KMS-11 (cell line): ENCODE measurements at regions not wholly inside any gene's neighbourhood (a gene's known extent, or its start where the extent isn't known, plus 50 kb on each side); places are given as distances from the start of the nearest gene placed in this dataset.
"Not testable (repeated sequence)": the region's sequence is repeated elsewhere in the genome, so short reads cannot be mapped to it uniquely, and the experiment has no call there.

Experiments
- H2AFZ ChIP-seq: fragments of 200-600 bp; sonication (generic); 2 replicates; pipeline ENCODE4 v1.6.1; 2016; ENCODE audit warnings: antibody characterized with exemption, mixed run types, low read depth
- H3K27ac ChIP-seq: fragments of 200-600 bp; sonication (generic); 2 replicates; pipeline ENCODE4 v1.6.1; 2016; ENCODE audit warnings: mild to moderate bottlenecking, mixed run types
- H3K27me3 ChIP-seq: fragments of 200-600 bp; sonication (generic); 2 replicates; pipeline ENCODE4 v1.6.1; 2017; ENCODE audit warnings: mild to moderate bottlenecking, low read depth, mixed run types, moderate library complexity; ENCODE audit not compliant: insufficient read depth
- H3K36me3 ChIP-seq: fragments of 200-600 bp; sonication (generic); 2 replicates; pipeline ENCODE4 v1.6.1; 2017; ENCODE audit warnings: mild to moderate bottlenecking, mixed run types; ENCODE audit not compliant: insufficient read depth
- H3K4me1 ChIP-seq: fragments of 200-600 bp; sonication (generic); 2 replicates; pipeline ENCODE4 v1.6.1; 2016; ENCODE audit warnings: mild to moderate bottlenecking, low read depth, mixed run types; ENCODE audit not compliant: poor library complexity, severe bottlenecking
- H3K4me2 ChIP-seq: fragments of 200-600 bp; sonication (generic); 2 replicates; pipeline ENCODE4 v1.7.0; 2016; ENCODE audit warnings: mild to moderate bottlenecking, mixed run types
- H3K4me3 ChIP-seq: fragments of 200-600 bp; sonication (generic); IDR thresholded peaks from 2 replicates; pipeline ENCODE4 v1.6.1; 2017; ENCODE audit warnings: low read depth, low read length, mixed read lengths; ENCODE audit not compliant: insufficient read depth
- H3K79me2 ChIP-seq: fragments of 200-600 bp; sonication (generic); 2 replicates; pipeline ENCODE4 v1.6.1; 2016; ENCODE audit warnings: low read depth, mixed run types; ENCODE audit not compliant: insufficient read depth
- H3K9ac ChIP-seq: fragments of 200-600 bp; sonication (generic); 2 replicates; pipeline ENCODE4 v1.6.1; 2016; ENCODE audit warnings: mild to moderate bottlenecking, mixed run types
- H4K20me1 ChIP-seq: fragments of 200-600 bp; sonication (generic); 2 replicates; pipeline ENCODE4 v1.6.1; 2016; ENCODE audit warnings: mild to moderate bottlenecking, mixed run types; ENCODE audit not compliant: insufficient read depth
- TF ChIP-seq, protein P1 (sequence below): fragments of 200-600 bp; sonication (generic); conservative IDR thresholded peaks from 2 replicates; pipeline ENCODE4 v1.6.1; 2017; ENCODE audit warnings: low read depth, mild to moderate bottlenecking, antibody characterized with exemption, low read length, moderate library complexity, mixed read lengths

- Histone ChIP-seq H3K36me3 (no peaks in the 10 kb centered on the region), H3K9ac (no peak overlapping the region), H3K4me3 (no peak overlapping the region), H3K79me2 (no peaks in the 10 kb centered on the region), H4K20me1 (no peaks in the 10 kb centered on the region), H3K4me1 (no peaks in the 10 kb centered on the region), H3K27ac (no peak overlapping the region), H3K27me3 (no peaks in the 10 kb centered on the region), H2AFZ (no peak overlapping the region), H3K4me2 (no peak overlapping the region)
- TF ChIP-seq, protein P1, sequence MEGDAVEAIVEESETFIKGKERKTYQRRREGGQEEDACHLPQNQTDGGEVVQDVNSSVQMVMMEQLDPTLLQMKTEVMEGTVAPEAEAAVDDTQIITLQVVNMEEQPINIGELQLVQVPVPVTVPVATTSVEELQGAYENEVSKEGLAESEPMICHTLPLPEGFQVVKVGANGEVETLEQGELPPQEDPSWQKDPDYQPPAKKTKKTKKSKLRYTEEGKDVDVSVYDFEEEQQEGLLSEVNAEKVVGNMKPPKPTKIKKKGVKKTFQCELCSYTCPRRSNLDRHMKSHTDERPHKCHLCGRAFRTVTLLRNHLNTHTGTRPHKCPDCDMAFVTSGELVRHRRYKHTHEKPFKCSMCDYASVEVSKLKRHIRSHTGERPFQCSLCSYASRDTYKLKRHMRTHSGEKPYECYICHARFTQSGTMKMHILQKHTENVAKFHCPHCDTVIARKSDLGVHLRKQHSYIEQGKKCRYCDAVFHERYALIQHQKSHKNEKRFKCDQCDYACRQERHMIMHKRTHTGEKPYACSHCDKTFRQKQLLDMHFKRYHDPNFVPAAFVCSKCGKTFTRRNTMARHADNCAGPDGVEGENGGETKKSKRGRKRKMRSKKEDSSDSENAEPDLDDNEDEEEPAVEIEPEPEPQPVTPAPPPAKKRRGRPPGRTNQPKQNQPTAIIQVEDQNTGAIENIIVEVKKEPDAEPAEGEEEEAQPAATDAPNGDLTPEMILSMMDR, result no peak
Observed at GRCh38 chr7:66427956-66428355, 200.7 kb upstream of the KCTD7 start.

DNA sequence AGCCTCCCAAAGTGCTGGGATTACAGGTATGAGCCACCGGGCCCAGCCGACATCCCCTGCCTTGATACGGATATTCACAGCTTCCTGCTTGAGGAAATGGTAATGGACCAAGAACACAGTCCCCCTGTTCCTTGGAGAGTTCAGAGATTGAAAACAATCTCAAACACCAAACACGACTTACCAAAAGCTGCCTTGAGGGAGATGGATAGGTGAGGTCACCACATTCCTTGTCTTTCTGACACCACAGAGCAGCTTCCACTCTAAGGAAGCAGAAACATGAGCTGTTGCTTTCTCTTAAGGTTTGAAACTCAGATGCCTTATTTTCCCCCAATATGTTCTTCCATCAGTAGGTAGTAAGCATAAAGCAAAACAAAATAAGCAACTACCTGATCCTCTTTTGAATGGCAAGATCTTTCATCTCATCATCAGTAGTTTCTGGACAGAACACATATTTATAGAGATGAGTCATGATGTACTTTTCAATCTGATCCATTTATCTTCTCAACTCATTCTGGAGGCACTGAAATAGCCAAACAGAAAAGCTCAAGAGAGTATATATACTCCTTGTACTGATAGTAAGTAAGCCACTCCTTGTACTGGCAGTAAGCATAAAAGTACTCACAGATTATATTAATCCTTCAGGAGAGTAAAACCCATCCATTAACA lies 199.1 kb upstream of the KCTD7 start:
- Histone ChIP-seq H3K4me3 (no peak overlapping the region), H4K20me1 (no peaks in the 10 kb centered on the region)

GRCh38 chr7:66430164-66430545 lies 198.5 kb upstream of the KCTD7 start:
- TF ChIP-seq, protein P1, result no peak
- Histone ChIP-seq H3K36me3 (no peaks in the 10 kb centered on the region), H3K4me3 (no peak overlapping the region), H3K27ac (no peak overlapping the region), H3K79me2 (no peaks in the 10 kb centered on the region), H3K27me3 (no peaks in the 10 kb centered on the region), H4K20me1 (no peaks in the 10 kb centered on the region), H3K9ac (no peak overlapping the region), H3K4me2 (no peak overlapping the region), H3K4me1 (no peaks in the 10 kb centered on the region), H2AFZ (no peak overlapping the region)

More for the DNA sequence above, 199.1 kb upstream of the KCTD7 start:
- Histone ChIP-seq H2AFZ (no peak overlapping the region), H3K4me2 (no peak overlapping the region), H3K4me1 (no peaks in the 10 kb centered on the region), H3K36me3 (no peaks in the 10 kb centered on the region), H3K27ac (no peak overlapping the region), H3K27me3 (no peaks in the 10 kb centered on the region), H3K79me2 (no peaks in the 10 kb centered on the region), H3K9ac (no peak overlapping the region)
- TF ChIP-seq, protein P1, result no peak

- H2AFZ ChIP-seq, H3K36me3 ChIP-seq, H3K4me3 ChIP-seq, H3K4me1 ChIP-seq, H4K20me1 ChIP-seq, H3K27me3 ChIP-seq, H3K27ac ChIP-seq, H3K4me2 ChIP-seq, H3K79me2 ChIP-seq, H3K9ac ChIP-seq: not testable (repeated sequence)
Observed at GRCh38 chr7:66438703-66439405, 189.8 kb upstream of the KCTD7 start.

- Histone ChIP-seq H2AFZ (no peak overlapping the region), H3K27ac (no peak overlapping the region), H3K9ac (no peak overlapping the region), H4K20me1 (no peaks in the 10 kb centered on the region), H3K36me3 (no peaks in the 10 kb centered on the region; the same call in 1 of the 2 replicates), H3K4me3 (no peak overlapping the region), H3K4me1 (no peaks in the 10 kb centered on the region), H3K79me2 (no peaks in the 10 kb centered on the region), H3K4me2 (no peak overlapping the region), H3K27me3 (no peaks in the 10 kb centered on the region)
- TF ChIP-seq, protein P1, result no peak
Observed at GRCh38 chr7:66442385-66442784, 186.3 kb upstream of the KCTD7 start.
